Pancreas (tissue), 10 donors: ENCODE measurements at regions not wholly inside any gene's neighbourhood (a gene's known extent, or its start where the extent isn't known, plus 50 kb on each side); places are given as distances from the start of the nearest gene placed in this dataset.

ENCODE experiments used
- ATAC-seq, 4 donors: fragments of 200-7000 bp; cut with Tn5 transposase; one replicate each; pipeline versions ENCODE4 v1.8.0 to v1.9.1; 2020; ENCODE audit warnings: mild to moderate bottlenecking in 4 of 4, moderate library complexity in 4 of 4
- DNase-seq, 6 donors: peaks; one replicate each; pipeline ENCODE4 v3.0.0-alpha.2; 2020
- FAIRE-seq: peaks from 2 replicates; lab custom pipeline; 2012; peaks lifted over from hg19 to GRCh38; lab: Jason Lieb, UNC
- H3K27ac ChIP-seq, 4 donors: fragments of 200-600 bp; sonication (generic); 1 replicate in 3 of 4; 2 replicates in 1 of 4; pipeline versions ENCODE4 v1.5.0 to v1.8.0; 2020
- H3K27me3 ChIP-seq, 4 donors: fragments of 200-600 bp; one replicate each; pipeline ENCODE4 v1.8.0; 2021
- H3K36me3 ChIP-seq, 3 donors: fragments of 200-600 bp; sonication (generic) in 1 of 3; one replicate each; pipeline versions ENCODE4 v1.5.0 to v1.8.0; 2020 to 2021
- H3K4me1 ChIP-seq, 3 donors: fragments of 200-600 bp; one replicate each; pipeline ENCODE4 v1.8.0; 2021
- H3K4me3 ChIP-seq, 4 donors: fragments of 200-600 bp; sonication (generic) in 2 of 4; one replicate each; pipeline versions ENCODE4 v1.5.0 to v1.8.0; 2020 to 2021
- H3K9me3 ChIP-seq, 4 donors: fragments of 200-600 bp; one replicate each; pipeline ENCODE4 v1.8.0; 2021
- WGBS, 2 donors: extraction: QIAGEN DNeasy Blood & Tissue Kit; methylation state at CpG; one replicate each; pipeline ENCODE4 v1.1.7; 2013; 5-methylcytosine and 5-hydroxymethylcytosine counted together
- intact Hi-C, 3 donors: fragments of 100-400 bp; cut with DNase I; formaldehyde crosslinking; loops; one replicate each; pipeline versions ENCODE4 v1.11.1 to v1.14.2; 2022
- TF ChIP-seq, protein P1 (sequence below), 4 donors: fragments of 200-600 bp; sonication (generic) in 3 of 4; IDR thresholded peaks; one replicate each; pipeline versions ENCODE4 v1.5.0 to v1.8.0; 2021; ENCODE audit warnings: antibody characterized with exemption in 4 of 4
- donor health status: healthy with polysubstance abuse.
- donor health status: DM: no; HTN: no; CAD: no; lungs with moderate emphysema.
- donor health status: DM: no; HTN: no; CAD: no.
- donor health status: control.
- donor health status: control.
- donor health status: Bipolar disorder and iron deficiency.
- donor health status: DM: yes; HTN: yes; CAD: no.
- donor health status: DM: no; HTN: no; CAD: no.
- donor health status: DM: no; HTN: no; CAD: no.
- donor health status: DM: yes; HTN: yes; CAD: no.

DNA sequence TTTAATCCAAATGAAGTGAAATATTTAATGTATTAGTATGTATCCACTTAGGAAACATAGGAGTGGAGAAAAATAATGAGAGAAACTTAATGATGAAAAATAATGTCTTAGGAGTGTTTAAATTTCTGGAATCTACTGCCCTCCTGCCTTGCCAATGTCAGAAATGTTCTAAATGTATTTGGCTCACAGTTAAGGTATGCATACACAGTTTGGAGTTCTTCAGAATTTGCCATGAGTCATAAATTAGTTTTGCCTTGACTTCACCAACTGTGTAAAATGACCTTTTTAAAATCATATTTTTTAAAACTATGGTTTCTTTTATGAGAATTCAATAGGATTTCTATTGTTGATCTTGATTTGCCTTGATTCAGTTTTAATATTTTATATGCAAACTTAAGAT, 191.7 kb upstream of the HSF2 start:
- H3K27ac ChIP-seq = no peak overlapping the region
- intact Hi-C loops = no loop called here
- ATAC-seq (no peak), FAIRE-seq (no peak), DNase-seq (no peak)
- no peak overlapping the region for H3K4me3 ChIP-seq
- no peaks in the 10 kb centered on the region for H3K4me1 ChIP-seq
- no peaks in the 10 kb centered on the region for H3K36me3 ChIP-seq
- TF ChIP-seq, protein P1, sequence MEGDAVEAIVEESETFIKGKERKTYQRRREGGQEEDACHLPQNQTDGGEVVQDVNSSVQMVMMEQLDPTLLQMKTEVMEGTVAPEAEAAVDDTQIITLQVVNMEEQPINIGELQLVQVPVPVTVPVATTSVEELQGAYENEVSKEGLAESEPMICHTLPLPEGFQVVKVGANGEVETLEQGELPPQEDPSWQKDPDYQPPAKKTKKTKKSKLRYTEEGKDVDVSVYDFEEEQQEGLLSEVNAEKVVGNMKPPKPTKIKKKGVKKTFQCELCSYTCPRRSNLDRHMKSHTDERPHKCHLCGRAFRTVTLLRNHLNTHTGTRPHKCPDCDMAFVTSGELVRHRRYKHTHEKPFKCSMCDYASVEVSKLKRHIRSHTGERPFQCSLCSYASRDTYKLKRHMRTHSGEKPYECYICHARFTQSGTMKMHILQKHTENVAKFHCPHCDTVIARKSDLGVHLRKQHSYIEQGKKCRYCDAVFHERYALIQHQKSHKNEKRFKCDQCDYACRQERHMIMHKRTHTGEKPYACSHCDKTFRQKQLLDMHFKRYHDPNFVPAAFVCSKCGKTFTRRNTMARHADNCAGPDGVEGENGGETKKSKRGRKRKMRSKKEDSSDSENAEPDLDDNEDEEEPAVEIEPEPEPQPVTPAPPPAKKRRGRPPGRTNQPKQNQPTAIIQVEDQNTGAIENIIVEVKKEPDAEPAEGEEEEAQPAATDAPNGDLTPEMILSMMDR (IDR thresholded peaks at IDR 0.05) = no peak
- H3K27me3 ChIP-seq = no peaks in the 10 kb centered on the region
- H3K9me3 ChIP-seq = no peaks in the 10 kb centered on the region

GRCh38 chr6:122214605-122215318, 184.7 kb upstream of the HSF2 start:
- H3K36me3 ChIP-seq = no peaks in the 10 kb centered on the region
- DNase-seq (no peak), FAIRE-seq (no peak), ATAC-seq (no peak)
- intact Hi-C loops = no loop called here
- no peaks in the 10 kb centered on the region for H3K9me3 ChIP-seq
- no peak overlapping the region for H3K27ac ChIP-seq
- TF ChIP-seq, protein P1 (IDR thresholded peaks at IDR 0.05) = no peak
- no peak overlapping the region for H3K4me3 ChIP-seq
- no peaks in the 10 kb centered on the region for H3K27me3 ChIP-seq
- H3K4me1 ChIP-seq = no peaks in the 10 kb centered on the region
- 79 to 80% methylated on average over 3 of the region's 3 CpGs for WGBS, 2 donors

- Histone ChIP-seq H3K36me3 (no peaks in the 10 kb centered on the region), H3K4me1 (no peaks in the 10 kb centered on the region), H3K9me3 (no peaks in the 10 kb centered on the region), H3K27ac (no peak overlapping the region), H3K27me3 (no peaks in the 10 kb centered on the region), H3K4me3 (no peak overlapping the region)
- FAIRE-seq (no peak), ATAC-seq (no peak), DNase-seq (no peak)
- TF ChIP-seq, protein P1 (IDR thresholded peaks at IDR 0.05) = no peak
- intact Hi-C loops = no loop called here
- WGBS, 2 donors = 82 to 85% methylated on average over 2 of the region's 2 CpGs
Observed at GRCh38 chr6:122220254-122220653, 179.2 kb upstream of the HSF2 start.

DNA sequence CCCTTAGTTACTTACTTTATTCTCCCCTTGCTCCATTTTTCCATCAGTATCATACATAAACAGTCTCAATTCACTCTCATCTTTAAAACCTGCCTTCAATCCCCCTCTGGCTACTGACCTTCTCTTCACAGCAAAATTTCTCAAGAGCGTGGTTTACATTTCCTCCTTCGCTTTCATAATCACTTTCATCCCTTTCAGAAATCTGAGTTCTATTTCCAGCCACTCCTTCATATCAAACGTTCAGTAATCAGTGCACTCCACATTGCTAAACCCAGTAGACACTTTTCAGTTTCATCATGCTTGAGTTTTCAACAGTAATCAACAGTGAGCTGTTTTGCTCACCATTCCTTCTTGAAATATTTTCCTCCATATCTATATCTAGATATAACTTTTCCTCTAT, 176.7 kb upstream of the HSF2 start:
- Histone ChIP-seq H3K9me3 (no peaks in the 10 kb centered on the region), H3K4me1 (no peaks in the 10 kb centered on the region), H3K27me3 (no peaks in the 10 kb centered on the region), H3K27ac (no peak overlapping the region), H3K4me3 (no peak overlapping the region), H3K36me3 (no peaks in the 10 kb centered on the region)
- ATAC-seq (no peak), DNase-seq (no peak), FAIRE-seq (no peak)
- intact Hi-C loops = no loop called here
- WGBS, 2 donors = 61 to 66% methylated on average over 3 of the region's 3 CpGs
- TF ChIP-seq, protein P1 (IDR thresholded peaks at IDR 0.05) = no peak

- no peaks in the 10 kb centered on the region for H3K9me3 ChIP-seq
- TF ChIP-seq, protein P1 (IDR thresholded peaks at IDR 0.05) = no peak
- intact Hi-C loops = no loop called here
- no peak for FAIRE-seq
- no peaks in the 10 kb centered on the region for H3K27me3 ChIP-seq
- no peaks in the 10 kb centered on the region for H3K36me3 ChIP-seq
- WGBS, 2 donors = 32 to 42% methylated on average over 1 of the region's 1 CpG
- no peaks in the 10 kb centered on the region for H3K4me1 ChIP-seq
- DNase-seq = no peak
- ATAC-seq = no peak
- no peak overlapping the region for H3K27ac ChIP-seq
- no peak overlapping the region for H3K4me3 ChIP-seq
Observed at GRCh38 chr6:122223251-122223650, 176.2 kb upstream of the HSF2 start.
